ENCODE measurements at regions not wholly inside any gene's neighbourhood (a gene's known extent, or its start where the extent isn't known, plus 50 kb on each side); places are given as distances from the start of the nearest gene placed in this dataset.

- intact Hi-C loops (cut with DNase I): no loop called here
- WGBS, 4 donors: 47 to 63% (median 58%) methylated on average over 3 of the region's 3 CpGs
- no peak for ATAC-seq
- no peak for DNase-seq
- no peaks in the 10 kb centered on the region for H3K4me1 ChIP-seq
- no peaks in the 10 kb centered on the region for H3K36me3 ChIP-seq
- no peak overlapping the region for H3K27ac ChIP-seq
- H3K27me3 ChIP-seq: no peaks in the 10 kb centered on the region
- no peak overlapping the region for H3K4me3 ChIP-seq
- peaks cover 0 to 6% (median 0%) of the 10 kb centered on the region in 12 donors for H3K9me3 ChIP-seq
- TF ChIP-seq POLR2A (IDR thresholded peaks at IDR 0.05): no peak
- no peak for TF ChIP-seq CTCF (IDR thresholded peaks at IDR 0.05)
Observed at GRCh38 chr12:40597133-40597532, 95.1 kb upstream of the CNTN1 start.

GRCh38 chr12:40598073-40598472, 94.2 kb upstream of the CNTN1 start:
- H3K27me3 ChIP-seq: no peaks in the 10 kb centered on the region
- intact Hi-C loops (cut with DNase I): no loop called here
- no peak for ATAC-seq
- 64 to 72% (median 67%) methylated on average over 2 of the region's 2 CpGs for WGBS, 4 donors
- no peak for DNase-seq
- no peaks in the 10 kb centered on the region for H3K36me3 ChIP-seq
- H3K27ac ChIP-seq: no peak overlapping the region
- no peak for TF ChIP-seq CTCF (IDR thresholded peaks at IDR 0.05)
- no peak for TF ChIP-seq POLR2A (IDR thresholded peaks at IDR 0.05)
- no peaks in the 10 kb centered on the region for H3K4me1 ChIP-seq
- no peak overlapping the region for H3K4me3 ChIP-seq
- H3K9me3 ChIP-seq: peaks cover 0 to 6% (median 0%) of the 10 kb centered on the region in 12 donors

GRCh38 chr12:40602562-40602961, 89.7 kb upstream of the CNTN1 start:
- H3K4me3 ChIP-seq: no peak overlapping the region
- H3K36me3 ChIP-seq: no peaks in the 10 kb centered on the region
- no peak for ATAC-seq
- intact Hi-C loops (cut with DNase I): no loop called here
- TF ChIP-seq CTCF (IDR thresholded peaks at IDR 0.05) (no peak), POLR2A (IDR thresholded peaks at IDR 0.05) (no peak)
- 52 to 68% (median 61%) methylated on average over 3 of the region's 3 CpGs for WGBS, 4 donors
- H3K4me1 ChIP-seq: no peaks in the 10 kb centered on the region
- no peak overlapping the region for H3K27ac ChIP-seq
- no peaks in the 10 kb centered on the region for H3K27me3 ChIP-seq
- DNase-seq: no peak
- peaks cover 0 to 9% (median 0%) of the 10 kb centered on the region in 12 donors for H3K9me3 ChIP-seq

GRCh38 chr12:40614923-40615322, 77.3 kb upstream of the CNTN1 start:
- H3K4me1 ChIP-seq: no peaks in the 10 kb centered on the region
- no peaks in the 10 kb centered on the region for H3K27me3 ChIP-seq
- H3K27ac ChIP-seq: no peak overlapping the region
- no peak overlapping the region for H3K4me3 ChIP-seq
- no peak for DNase-seq
- intact Hi-C loops (cut with DNase I): no loop called here
- no peak for ATAC-seq
- no peak for TF ChIP-seq CTCF (IDR thresholded peaks at IDR 0.05)
- TF ChIP-seq POLR2A (IDR thresholded peaks at IDR 0.05): no peak
- H3K9me3 ChIP-seq: peaks cover 0 to 6% (median 0%) of the 10 kb centered on the region in 12 donors
- H3K36me3 ChIP-seq: no peaks in the 10 kb centered on the region
